OCI-M1 (cell line): ENCODE measurements at regions not wholly inside any gene's neighbourhood (a gene's known extent, or its start where the extent isn't known, plus 50 kb on each side); places are given as distances from the start of the nearest gene placed in this dataset.

Source experiments
- DNase-seq: peaks from one replicate; lab custom pipeline; 2025; lab: John Stamatoyannopoulos, UW

DNA sequence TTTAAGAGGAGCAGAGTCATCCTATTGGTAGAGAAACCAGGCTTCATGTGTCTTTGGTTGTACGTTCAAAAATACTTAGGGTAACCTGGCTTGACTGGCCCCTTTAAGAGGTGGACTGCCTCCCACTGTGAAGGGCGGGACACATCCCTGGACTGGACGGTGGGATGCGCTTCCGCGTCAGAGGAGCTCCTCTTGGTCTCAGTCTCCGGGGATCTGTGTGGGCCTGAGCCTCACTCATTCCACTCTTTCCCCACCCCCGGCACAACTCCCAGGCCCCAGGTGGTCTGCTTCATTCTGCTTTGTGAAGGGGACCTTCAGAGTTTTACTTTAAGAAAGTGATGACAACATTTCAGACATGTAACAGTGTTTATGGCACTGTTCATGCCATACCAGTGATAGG, 601.1 kb downstream of the IRX1 start:
- no peak for DNase-seq

DNA sequence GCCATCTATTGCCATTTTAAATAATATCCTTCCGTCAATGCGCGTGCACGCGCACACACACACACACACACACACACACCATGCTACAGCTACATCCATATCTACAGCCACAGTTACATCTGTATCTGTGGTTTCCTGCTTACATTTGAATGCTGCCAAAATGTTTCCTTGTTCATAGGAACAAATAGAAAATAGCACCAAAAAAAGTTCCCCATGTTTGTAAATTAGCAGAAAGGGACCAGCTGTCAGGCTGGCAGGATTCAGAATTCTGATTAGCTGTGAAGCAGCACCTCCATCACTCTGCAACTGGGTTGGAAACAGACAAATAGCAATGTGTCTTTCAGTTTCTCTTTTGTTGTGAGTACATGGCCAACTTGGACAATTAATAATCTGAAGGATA, 601.5 kb downstream of the IRX1 start:
- DNase-seq = peak; percentile 19

DNA sequence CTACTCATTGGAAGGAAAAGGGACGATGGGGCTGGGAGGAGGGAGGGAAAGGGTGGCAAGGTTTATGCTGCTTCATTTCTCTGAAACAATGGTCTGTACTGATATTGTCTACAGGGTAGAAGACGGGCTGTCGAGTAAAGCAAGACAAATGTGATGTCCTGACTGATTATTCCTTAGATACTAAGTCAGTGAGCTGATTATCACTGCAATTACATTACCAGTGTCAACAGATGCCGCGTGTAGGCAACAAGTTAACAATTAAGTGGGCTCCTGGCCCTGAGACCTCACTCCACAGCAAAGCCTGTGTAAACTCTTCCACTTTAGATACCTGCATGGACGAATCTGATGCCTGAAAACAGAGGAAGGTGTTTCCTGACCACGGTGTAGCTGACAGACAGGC, 602.8 kb downstream of the IRX1 start:
- no peak for DNase-seq

DNA sequence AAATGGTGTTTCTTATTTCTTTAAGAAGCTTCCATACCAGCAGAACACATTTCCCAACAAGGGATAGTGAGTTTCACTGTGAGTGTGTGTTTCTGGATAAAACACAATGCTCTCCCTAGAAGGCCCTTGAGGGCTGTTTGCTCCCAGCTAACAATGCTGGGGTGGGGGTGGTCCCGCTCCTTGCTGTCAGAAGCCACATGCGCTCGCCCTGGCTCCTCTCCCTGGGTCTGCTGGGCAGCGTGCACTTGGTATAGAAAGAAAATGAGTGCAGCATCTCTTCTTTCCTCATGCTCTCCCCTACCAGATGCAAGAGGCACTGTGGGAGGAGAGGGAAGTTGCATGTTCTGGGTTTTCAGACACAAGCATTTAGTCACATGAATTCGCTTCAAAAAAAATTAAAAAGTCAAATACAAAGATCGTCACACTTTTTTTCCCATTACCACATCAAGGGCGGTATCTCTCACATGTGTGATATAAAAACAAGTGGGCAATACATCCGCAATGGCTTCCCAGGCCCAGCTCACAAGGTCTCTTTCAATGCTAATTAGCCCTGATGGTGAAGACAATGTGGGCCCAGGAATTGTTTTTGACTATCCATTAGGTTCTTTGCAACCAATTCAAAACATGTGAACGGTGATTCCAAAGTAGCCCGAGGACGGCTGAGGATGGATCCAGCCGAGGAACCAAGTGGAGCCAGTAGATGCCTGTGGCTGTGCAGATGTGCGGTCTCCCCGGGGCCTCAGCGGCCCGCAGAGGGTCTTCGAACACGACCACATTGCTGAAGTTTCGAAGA, 603.6 kb downstream of the IRX1 start:
- no peak for DNase-seq

DNA sequence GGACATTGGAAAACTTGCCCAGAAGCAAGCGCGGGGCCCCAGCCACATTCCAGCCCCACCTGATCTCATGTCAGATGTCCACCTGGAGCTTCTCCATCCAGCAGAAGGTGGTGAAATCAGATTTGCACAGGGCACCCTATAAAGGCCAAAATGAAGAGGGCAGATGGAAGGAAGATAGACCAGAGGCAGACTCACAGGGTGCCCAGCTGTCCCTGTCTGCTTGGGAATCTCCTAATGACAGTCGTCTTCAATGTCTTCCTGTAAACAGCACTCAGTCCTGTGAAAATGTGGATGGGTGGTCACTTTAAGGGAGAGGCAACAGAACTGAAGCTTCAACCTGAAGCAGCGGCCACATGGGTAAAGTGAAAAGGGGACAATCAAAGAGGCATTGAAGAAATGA, 607.5 kb downstream of the IRX1 start:
- no peak for DNase-seq

DNA sequence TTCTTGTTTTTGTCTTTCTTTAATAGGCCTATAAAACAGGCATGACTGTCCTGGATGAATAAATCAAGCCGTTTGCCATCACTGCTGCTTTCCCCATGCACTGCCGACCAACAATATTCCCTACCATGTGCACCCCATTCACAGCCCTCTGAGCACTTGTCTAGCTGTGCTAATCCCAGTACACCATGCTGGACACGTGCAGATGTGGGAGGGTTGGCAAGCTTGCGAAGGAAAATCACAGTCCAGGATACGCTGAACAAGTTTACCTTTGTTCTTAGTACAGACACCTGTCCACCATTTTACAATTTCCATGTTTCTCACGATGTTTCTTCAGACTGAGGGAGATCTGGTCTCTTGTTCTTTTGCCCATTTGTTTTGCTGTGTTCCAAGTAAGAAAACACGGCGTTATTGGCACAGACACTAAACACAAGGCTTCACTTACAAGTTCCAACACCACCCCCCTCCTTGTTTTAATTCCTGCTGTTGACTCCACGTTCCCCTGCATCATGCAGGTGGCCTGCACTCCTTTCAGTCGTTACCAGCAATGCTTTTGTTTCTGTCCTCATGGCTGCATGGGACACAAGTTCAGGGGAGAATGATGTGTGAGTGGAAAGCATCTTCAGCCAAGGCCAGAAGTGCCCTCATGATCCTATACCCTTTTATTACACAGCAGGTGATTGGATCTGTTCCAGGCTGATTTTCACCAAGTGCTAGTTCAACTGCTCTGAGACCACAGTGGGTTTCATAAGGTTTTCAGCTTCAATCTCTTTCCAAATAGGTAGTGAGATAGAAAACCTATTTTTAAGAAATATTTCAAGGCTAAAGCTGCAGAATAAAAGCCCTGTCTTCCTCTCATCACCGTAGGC, 608.9 kb downstream of the IRX1 start:
- DNase-seq = no peak

DNA sequence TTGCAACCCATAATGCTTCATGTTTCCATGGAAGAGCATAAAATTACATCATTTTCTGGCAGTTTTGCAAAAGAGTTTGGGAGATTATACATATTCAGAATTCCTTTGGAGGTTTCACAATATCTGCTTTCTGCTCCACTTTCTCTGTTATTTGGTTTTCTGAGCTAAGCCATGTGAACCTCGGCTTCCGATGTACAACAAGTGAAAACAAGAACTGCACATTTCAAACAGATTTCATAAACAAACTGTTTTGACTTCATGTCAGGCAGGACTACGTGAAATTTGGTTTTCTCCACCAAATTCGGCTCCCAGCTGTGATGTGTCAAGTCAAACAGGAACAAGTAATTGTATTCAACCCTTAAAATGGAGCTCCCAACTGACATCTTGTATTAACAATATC, 609.8 kb downstream of the IRX1 start:
- no peak for DNase-seq

DNA sequence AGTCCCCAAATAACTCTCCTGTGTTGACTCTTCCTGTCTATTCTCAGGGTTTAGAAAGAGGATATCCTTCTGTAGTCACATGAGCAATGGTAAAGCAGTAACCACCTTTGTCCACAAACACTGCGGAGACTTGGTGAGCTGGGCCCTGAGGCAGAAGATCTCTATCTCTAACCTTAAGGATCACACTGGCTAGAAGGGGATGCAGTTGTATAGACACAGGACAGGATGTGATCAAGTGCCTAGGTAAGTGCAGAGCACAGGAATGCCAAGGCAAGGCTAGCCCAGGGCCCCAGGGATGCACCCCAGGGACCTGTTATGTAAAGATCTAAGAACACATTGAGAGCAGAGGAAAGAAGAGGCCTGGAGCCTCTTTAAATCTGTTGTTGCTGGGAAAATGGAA, 610.5 kb downstream of the IRX1 start:
- DNase-seq = no peak

DNA sequence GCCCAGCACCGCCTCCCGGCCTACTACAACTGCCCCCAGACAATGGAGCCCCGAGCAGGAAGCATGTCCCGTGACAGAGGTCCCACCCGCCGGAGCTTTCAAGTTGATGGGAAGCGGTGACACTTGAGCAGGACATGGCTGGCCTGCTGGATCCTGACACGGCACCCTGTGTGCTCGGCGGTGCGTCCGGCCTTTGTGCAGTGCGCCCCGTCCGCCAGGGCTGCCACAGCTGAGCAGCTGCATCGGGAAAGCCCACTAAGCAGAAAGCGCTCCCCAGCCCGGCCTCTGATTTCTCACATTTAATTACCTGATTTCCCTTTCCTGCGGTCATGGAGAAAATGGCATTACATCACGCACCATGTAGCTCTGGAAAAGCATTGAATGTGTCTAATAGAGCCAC, 611.9 kb downstream of the IRX1 start:
- no peak for DNase-seq

DNA sequence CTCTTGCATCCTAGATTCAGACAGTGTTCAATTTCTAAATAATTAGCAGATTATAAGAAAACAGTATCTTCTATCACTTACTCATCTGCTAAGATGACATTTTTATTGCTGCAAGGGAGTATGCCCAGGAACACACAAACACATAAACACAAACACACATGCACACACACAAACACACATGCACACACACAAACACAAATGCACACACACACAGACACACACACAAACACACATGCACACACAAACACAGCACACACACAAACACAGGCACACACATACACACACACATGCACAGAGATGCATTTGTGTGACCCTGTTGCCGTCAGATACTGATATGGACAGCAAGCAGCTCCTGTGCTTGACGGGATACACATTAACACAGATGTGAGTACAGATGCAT, 612.9 kb downstream of the IRX1 start:
- DNase-seq = no peak

DNA sequence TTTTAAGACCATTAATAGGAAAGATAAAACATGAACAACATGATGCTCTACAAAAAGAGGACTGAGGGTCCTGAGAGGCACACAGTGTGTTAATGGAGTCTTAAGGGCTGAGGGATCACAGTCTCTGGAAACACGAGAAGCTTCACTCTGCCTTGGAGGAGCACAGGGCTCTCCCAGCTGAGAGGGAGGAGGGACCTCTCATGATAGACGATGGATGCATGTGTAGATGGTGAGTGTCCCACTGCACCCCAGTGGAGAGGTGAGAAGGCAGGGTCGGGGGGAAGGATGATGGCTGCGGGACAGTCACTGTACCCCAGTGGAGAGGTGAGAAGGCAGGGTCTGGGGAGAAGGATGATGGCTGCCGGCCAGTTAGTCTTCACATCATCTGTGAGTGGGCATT, 613.4 kb downstream of the IRX1 start:
- DNase-seq = no peak

DNA sequence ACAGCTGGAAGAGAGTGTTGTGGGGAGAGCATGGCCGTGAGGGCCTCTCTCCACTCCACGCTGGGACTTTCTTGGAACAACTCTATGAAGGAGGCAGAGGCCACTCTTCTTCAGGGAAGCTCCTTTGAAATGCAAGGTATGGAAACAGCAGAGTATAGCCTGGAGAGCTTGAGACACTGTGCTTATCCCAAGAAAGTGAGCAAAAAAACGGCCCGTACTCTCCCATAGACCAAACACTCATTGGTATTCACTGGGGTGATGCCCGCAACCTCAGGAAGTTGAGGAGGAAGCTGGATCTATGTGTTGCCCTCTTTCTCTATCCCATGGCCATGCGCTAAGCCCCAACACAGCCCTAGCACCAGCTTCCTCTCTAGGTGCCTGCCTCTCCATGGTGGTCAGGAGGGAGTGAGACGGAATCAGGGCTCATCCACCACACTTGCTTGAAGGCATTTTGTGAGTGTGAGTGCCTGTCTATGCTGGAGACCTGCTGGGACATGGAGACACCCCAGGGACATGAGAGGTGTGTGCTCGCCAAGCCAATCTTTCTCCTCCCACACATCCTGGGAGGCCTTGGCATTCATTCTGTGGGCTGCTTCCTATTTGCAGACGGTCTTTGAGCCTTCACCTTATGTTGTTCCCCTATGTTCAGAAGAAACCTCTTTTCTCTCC, 616.6 kb downstream of the IRX1 start:
- DNase-seq = no peak

DNA sequence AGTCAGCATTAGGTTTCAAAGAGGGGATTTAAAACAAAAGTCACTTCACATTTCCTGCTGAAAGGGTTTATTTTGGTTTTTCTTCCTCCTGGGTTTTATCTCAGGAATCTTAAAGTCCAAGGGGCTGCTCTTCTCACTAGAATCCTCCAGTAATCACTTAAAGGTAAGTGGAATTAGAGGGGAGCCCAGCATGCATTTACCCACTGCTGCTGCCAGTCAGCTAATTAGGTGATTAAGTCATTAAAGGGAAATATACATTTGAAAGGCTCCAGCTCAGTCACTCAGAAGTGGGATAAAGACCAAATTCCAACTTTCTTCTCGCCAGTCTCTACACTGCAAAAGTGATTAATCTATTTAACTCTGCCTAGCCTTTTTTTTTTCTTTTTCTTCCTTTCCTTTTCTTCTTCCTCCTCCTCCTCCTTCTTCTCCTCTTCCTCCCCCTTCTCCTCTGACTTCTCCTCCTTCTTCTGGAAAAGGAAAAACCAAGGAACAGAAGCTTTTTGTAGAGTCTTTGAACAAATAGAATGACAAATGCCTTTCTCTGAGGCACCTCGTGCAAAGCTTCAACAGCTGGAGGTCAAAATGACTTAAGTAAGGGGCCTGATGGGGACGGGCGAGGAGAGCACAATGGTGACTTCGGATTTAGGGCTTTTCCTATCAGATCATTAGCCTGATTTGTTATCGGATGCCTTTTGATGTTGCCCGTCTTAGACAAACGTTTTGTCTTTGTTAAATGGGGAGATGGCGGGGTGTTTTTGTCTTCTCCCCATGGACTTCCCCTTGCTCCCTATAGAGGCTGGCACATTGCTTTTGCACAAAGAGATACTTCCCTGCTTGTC, 617.6 kb downstream of the IRX1 start:
- no peak for DNase-seq

DNA sequence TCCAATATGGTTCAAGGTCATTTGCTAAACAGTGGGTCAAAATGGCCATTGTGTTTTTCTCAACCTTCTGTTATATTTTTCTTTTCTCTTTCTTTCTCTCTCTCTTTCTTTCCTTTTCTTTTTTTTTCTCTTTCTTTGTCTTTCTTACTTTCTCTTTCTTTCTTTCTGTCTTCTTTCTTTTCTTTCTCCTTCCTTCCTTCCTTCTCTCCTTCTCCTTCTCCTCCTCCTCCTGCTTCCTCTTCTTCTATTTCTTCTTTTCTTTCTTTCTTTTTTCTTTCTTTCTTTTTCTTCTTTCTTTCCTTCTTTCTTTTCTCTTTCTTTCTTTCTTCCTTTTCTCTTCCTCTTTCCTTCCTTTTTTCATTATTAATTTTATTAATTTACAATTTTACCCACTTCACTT, 619.5 kb downstream of the IRX1 start:
- no peak for DNase-seq

DNA sequence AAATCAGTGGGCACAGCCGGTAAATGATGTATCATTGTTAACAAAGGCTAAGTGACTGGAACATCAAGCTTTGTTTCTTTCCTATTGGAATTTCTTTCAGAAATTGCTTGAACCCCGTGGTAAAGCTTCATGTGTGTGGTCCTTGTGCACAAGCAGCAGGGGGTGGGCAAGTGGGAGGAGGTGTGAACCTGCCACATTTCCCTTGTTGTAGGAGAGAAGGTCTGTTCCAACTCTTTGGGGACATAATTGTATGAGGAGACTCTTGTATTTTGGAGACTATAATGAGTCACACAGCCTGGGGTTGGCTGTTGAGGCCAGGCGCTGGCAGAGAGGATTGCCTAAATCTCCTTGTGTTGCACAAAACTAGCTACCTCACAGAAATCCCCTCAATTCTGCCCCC, 620.5 kb downstream of the IRX1 start:
- DNase-seq = no peak

DNA sequence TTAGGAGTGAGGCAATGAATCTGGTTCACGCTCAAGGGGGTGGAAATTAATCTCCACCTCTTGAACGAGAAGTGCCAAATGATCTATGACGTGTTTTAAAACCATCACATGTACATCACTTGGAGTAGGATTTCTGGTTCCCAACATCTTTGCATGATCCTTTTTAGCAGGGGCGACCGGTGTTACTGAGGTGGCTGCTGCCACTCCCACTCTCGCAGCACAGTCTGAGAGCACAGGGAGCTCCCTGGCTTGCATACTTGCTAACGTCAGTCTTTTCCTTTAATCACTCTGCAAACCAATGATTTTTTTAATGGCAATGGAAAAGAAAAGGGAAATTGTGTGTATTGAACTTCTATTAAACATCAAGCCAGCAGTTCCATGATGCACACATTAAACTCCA, 624.4 kb downstream of the IRX1 start:
- no peak for DNase-seq

DNA sequence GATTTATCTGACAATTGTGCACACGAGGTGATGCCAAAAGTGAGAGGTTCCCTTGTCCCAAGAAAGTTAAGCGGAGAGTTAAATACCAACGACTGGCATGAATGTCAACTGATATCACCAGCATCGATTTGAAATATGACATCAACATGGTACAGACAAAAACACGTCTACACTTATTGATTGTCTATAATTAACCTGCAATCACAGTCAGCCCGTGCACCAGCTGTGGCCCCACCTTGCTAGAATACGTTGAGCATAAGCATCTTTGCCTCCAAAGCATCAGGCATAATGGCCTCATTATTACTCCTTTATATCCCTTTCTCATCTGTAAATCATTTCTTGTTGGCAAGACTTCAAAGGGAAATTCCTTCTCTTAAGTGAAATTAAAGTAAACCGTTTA, 625.4 kb downstream of the IRX1 start:
- DNase-seq = no peak

DNA sequence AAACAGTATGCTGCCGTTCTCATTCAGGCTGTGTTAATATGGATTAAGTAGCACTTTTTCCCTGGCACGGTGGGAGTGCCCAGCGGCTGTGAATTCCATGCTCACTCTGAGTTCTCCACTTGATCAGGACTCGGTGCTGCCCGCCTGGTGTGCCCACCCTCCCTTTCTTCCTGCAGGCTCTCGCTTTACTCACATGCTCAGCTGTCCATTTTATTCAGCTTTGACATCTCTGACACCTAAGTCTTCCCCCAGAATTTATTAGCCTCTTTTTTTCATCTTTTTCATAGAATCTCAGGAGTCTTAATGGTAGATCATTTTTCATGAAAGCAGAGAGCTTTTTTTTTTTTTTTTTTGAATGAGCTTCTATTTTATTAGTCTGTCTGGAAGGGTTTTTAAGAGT, 626.5 kb downstream of the IRX1 start:
- no peak for DNase-seq

DNA sequence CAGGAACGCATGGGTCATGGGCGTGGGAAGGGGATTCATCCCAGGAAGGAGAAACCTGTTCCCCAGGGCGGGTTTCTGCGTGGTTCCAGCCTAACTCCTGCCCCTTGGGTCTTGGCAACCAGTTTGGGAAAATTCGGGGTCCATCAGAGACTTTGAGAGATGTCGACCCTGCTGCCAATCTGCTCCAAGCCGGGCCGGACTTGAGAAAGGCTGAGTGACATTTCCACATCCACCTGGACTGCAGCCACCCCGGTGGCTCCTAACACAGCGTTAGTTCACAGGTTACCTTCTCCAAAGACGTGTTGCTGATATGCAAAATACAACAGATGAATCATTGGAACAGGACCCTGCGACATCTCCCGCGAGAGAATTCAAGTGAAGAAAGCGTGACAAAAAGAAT, 627.2 kb downstream of the IRX1 start:
- DNase-seq = no peak

DNA sequence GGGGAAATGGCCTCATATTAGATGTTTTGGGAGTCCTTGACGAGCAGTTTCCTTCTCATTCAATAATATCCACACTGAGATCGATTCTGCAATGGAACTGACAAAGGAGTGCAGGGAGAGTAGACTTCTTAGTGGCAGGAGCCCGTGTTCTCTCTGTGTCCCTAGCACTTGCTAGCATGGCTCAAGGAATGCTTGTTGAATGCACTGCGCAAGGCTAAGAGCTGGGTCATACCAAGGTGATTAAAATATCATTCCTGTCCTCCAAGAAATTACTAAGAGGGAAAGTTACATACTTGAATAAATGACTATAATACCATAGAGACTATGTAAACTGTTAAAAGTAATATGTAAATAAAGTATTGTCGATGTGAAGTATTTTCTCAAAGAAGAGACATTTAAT, 630.1 kb downstream of the IRX1 start:
- no peak for DNase-seq

DNA sequence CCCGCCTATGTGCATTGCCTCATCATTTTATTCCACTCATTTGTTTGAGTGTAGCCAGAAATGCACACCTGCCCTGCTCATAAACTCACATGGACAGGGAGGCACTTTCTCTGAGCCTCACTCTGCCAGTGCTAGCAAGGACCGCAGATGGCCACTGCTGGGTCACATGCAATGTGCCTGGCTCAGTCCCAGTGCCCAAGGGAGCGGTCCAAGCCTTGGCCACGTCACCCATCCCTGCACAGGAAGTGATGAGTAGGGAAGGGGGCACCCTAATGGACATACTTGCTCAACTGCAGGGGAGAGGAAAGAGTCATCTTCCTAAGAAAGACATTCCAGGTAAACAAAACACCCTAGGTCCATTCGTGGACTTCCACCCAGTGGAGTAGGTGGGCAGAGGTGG, 630.9 kb downstream of the IRX1 start:
- no peak for DNase-seq

DNA sequence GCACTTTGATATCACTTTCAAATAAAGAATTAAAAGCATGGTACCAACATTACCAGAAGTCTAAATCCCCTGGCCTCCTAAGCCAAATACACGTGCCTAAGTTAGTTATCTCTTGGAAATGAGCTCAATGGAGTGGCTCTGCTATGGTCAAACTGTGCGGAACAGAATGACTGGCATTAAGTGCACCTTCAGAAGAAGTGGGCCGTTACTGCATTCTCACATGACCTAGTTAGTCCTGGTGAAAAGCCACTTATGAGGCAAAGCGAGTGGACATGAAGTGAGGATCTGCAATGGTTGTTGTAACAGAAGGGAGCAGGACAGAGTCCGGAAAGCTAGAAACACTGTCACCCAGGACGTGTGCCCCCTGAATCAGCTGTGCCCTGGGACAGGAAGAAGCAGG, 633.1 kb downstream of the IRX1 start:
- DNase-seq = no peak
